ENCODE measurements at regions not wholly inside any gene's neighbourhood (a gene's known extent, or its start where the extent isn't known, plus 50 kb on each side); places are given as distances from the start of the nearest gene placed in this dataset.

- H3K9me3 Mint-ChIP-seq: no peaks in the 10 kb centered on the region
- ChIA-PET CTCF (no interaction called here), POLR2A (no interaction called here)
- H3K4me3 Mint-ChIP-seq: no peak overlapping the region
- peaks cover under 1% of the 10 kb centered on the region for H3K4me1 Mint-ChIP-seq
- ATAC-seq (ENCODE audit: low read depth): no peak
- peaks cover 8% of the 10 kb centered on the region for H3K27me3 Mint-ChIP-seq
- no peak for DNase-seq
- TF ChIP-seq CTCF (IDR thresholded peaks at IDR 0.05): no peak
- H3K36me3 Mint-ChIP-seq (ENCODE audit: low read depth): no peaks in the 10 kb centered on the region
- intact Hi-C loops (cut with micrococcal nuclease): no loop called here
- H3K27ac Mint-ChIP-seq: no peak overlapping the region
Observed at GRCh38 chr2:15726321-15727057, 134.8 kb downstream of the DDX1 start.

- Mint-ChIP-seq H3K27ac (no peak overlapping the region), H3K9me3 (no peaks in the 10 kb centered on the region), H3K36me3 (ENCODE audit: low read depth) (no peaks in the 10 kb centered on the region), H3K4me1 (peaks cover 12% of the 10 kb centered on the region), H3K27me3 (peaks cover 13% of the 10 kb centered on the region), H3K4me3 (no peak overlapping the region)
- DNase-seq: no peak
- POLR2A ChIA-PET: no interaction called here
- intact Hi-C loops (cut with micrococcal nuclease): no loop called here
- no peak for TF ChIP-seq CTCF (IDR thresholded peaks at IDR 0.05)
- ATAC-seq (ENCODE audit: low read depth): no peak
- CTCF ChIA-PET: no interaction called here
Observed at GRCh38 chr2:15727396-15728244, 136.0 kb downstream of the DDX1 start.

- H3K4me1 Mint-ChIP-seq: peaks cover 15% of the 10 kb centered on the region
Observed at GRCh38 chr2:15728245-15728938, 136.7 kb downstream of the DDX1 start.

GRCh38 chr2:15729001-15729400, 137.3 kb downstream of the DDX1 start:
- no peaks in the 10 kb centered on the region for H3K36me3 Mint-ChIP-seq (ENCODE audit: low read depth)
- POLR2A ChIA-PET: no interaction called here
- no peak for ATAC-seq (ENCODE audit: low read depth)
- H3K9me3 Mint-ChIP-seq: no peaks in the 10 kb centered on the region
- H3K4me3 Mint-ChIP-seq: no peak overlapping the region
- CTCF ChIA-PET: no interaction called here
- no peak for TF ChIP-seq CTCF (IDR thresholded peaks at IDR 0.05)
- H3K4me1 Mint-ChIP-seq: peaks cover 15% of the 10 kb centered on the region
- intact Hi-C loops (cut with micrococcal nuclease): no loop called here
- DNase-seq: no peak
- H3K27ac Mint-ChIP-seq: no peak overlapping the region
- H3K27me3 Mint-ChIP-seq: peaks cover 13% of the 10 kb centered on the region

More at GRCh38 chr2:15728245-15728938, 136.7 kb downstream of the DDX1 start:
- DNase-seq (no peak), ATAC-seq (ENCODE audit: low read depth) (no peak)
- no peak for TF ChIP-seq CTCF (IDR thresholded peaks at IDR 0.05)
- CTCF ChIA-PET: no interaction called here
- Mint-ChIP-seq H3K4me3 (no peak overlapping the region), H3K9me3 (no peaks in the 10 kb centered on the region), H3K27ac (no peak overlapping the region), H3K36me3 (ENCODE audit: low read depth) (no peaks in the 10 kb centered on the region), H3K27me3 (peaks cover 13% of the 10 kb centered on the region)
- POLR2A ChIA-PET: no interaction called here
- intact Hi-C loops (cut with micrococcal nuclease): no loop called here

Measured in activated B cell treated with CpG ODN at 0.5 μM for 24 hours (primary cell).